SH-SY5Y (cell line): ENCODE measurements at regions not wholly inside any gene's neighbourhood (a gene's known extent, or its start where the extent isn't known, plus 50 kb on each side); places are given as distances from the start of the nearest gene placed in this dataset.

Source experiments
- GATA2 ChIP-seq: IDR thresholded peaks from 2 replicates; pipeline ENCODE4 v1.6.1; 2011; ENCODE audit warnings: mild to moderate bottlenecking, low read depth, low read length
- GATA3 ChIP-seq: IDR thresholded peaks from 2 replicates; pipeline ENCODE4 v1.6.1; 2011; ENCODE audit warnings: low read depth, mild to moderate bottlenecking, low read length, moderate library complexity

DNA sequence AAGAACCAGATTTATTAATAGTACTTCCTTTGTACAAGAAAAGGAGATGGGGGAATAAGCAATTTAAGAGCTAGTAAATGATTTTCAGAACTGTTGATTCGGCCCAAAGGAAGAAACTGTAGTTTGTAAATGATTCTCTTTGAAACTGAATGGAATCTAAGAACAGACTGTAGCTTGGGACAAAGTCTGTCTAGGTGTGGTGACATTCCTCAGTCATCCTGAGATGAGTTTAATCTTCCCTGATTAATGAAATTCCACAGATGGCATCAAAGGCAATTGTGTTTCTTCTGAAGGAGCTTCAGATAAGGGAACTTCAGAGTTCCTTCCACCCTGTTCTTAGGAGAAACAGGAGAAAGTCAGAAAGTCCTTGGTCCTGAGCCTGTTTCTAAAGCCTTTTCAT lies 2095.9 kb downstream of the LRRC4C start:
- no peak for TF ChIP-seq GATA2
- TF ChIP-seq GATA3, result no peak
